ENCODE measurements at regions not wholly inside any gene's neighbourhood (a gene's known extent, or its start where the extent isn't known, plus 50 kb on each side); places are given as distances from the start of the nearest gene placed in this dataset.

GRCh38 chr1:208599063-208599462 lies 354.9 kb upstream of the PLXNA2 start:
- TF ChIP-seq CTCF (IDR thresholded peaks at IDR 0.05; ENCODE audit: borderline replicate concordance, extremely low read depth, low read length, poor library complexity, severe bottlenecking) (no peak), EZH2 (IDR thresholded peaks at IDR 0.05; ENCODE audit: borderline replicate concordance, low read depth, low read length, severe bottlenecking) (no peak)

Data from DND-41 (cell line).